ENCODE measurements at regions not wholly inside any gene's neighbourhood (a gene's known extent, or its start where the extent isn't known, plus 50 kb on each side); places are given as distances from the start of the nearest gene placed in this dataset.

DNA sequence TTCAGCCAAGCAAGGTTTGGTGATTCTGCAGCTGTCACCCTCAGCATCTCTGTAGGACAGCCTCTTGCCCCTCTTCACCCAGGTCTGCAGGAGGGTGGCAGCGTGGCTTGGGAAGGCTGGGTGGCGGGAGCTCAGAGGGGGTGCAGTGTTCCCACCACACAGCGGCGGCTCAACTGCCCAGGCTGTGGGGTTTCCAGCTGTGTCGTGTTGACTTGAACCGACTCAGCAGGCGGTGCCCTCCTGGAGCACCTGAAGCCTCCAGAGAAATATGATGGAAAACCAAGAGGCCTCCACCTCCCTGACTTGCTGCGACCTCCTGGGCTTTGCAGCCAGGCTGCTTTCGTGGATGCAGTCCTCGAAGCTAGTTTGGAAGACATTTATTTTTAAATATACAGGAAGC lies 68.0 kb upstream of the KLF6 start:
- DNase-seq: no peak

- no peak for DNase-seq
Measured at GRCh38 chr10:3852147-3852904, 67.3 kb upstream of the KLF6 start.

- no peak for DNase-seq
Measured at GRCh38 chr10:3850999-3851937, 66.3 kb upstream of the KLF6 start.

DNA sequence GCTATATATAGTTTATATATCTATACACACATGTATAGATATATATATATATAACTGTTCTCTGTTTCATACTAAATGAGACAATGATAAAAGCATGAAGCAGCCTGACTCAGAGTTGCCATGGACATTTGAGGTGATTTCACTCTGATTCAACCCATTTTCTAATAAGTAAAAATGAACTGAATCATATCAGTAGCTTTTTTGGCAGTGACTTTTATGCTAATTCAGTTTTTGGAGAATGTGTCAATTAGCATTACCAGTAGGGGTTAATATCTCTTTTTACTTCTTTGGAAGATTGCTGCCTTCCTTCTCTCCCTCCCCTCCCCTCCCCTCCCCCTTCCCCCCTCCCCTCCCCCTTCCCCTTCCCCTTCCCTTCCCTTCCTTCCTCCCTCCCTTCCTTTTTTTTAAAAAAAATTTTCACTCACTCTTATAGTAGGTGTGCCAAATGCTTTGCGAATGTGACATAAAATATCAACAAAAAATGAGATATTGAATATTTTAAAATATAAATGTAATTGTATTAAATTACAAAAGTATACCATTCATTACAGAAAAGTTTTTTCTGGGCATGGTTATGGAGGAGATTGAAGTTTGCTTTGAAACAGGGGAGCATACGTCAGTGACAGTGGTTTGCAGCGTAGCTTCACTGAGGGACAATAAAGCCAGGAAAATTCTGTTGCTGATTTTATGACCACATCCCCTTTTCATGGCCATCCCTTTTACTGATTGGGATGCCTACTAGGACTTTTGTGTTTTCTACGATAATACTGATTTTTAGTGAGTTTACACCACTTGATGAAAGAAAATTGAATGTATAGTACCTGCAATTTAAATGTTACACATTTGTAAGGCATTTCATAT lies 64.0 kb upstream of the KLF6 start:
- DNase-seq: no peak

DNA sequence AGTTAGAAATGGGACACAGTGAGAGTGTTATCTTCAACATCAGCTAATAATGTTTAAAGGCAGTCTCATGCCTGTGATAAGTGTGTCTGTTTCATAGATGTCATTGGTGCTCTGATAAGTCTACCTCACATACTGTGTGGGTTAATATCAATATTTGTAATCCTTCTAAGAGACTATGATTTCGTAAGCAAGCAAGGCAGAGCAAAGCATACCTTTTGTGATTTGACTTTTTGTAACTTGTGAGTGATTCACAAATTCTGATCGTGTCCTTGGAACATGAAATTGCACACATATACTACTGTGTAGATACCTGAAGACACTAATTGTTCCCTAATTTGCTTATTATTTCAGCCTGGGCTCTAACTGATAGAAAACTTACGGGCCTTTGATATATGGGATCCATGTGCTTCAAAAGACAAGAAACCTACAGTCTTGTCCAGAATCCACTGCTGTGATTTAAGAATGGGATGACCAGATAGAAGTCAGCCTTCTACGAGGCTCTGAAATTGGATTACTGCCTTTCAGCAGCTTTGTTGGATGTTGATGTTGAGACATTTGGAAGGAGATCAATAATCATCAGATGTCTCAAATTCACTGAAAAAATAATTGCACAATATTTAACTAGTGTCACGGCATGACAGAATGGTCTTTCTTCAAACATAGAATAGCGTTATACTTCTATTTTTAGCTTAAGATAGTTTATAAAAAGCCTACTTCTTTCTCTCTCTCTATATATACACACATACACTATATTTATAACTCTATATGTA lies 63.2 kb upstream of the KLF6 start:
- no peak for DNase-seq

DNA sequence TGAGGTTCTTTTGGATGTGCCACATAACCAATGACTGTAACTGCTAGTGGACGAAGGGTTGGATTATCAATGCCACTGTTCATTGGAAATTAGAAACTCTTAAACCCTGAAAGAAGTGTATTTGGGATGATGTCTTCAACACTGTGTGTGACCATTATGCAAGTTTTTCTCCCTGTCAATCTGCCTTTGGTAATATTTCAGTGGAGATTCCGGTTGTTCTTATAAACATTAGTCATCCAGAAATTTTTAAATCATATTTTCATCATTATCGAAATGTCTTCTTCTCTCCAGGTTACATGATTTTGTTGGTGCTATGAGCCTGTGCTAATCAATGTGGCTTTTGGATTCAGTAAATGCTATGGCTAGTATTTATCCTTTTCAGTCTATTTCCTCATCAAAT lies 61.7 kb upstream of the KLF6 start:
- no peak for DNase-seq

DNA sequence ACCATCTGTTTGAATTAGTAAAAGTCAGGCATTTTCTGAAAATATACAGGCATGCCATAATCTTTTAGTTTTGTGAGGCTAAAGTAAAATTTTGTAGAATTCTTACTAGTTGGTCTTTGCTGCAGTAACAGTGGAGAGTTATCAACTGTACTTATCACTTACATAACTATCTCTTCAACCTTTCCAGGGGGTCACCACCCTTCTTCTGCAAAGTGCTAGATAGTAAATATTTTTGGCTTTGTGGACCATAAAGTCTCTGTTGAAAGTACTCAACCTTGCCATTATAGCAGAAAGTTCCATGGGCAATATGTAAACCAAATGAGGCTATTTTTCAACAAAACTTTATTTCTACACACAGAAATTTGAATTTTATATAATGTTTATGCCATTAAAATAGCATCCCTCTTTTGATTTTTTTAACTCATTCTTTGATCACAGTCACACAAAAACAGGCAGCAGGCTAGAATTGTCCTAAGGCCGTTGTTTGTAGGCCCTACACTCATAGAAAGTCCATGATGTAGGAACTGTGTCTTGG lies 59.5 kb upstream of the KLF6 start:
- DNase-seq: no peak

- no peak for DNase-seq
Measured at GRCh38 chr10:3838460-3839437, 53.7 kb upstream of the KLF6 start.

- no peak for DNase-seq
Measured at GRCh38 chr10:3837647-3838459, 52.8 kb upstream of the KLF6 start.

- DNase-seq: no peak
Measured at GRCh38 chr10:3836222-3836820, 51.3 kb upstream of the KLF6 start.

DNA sequence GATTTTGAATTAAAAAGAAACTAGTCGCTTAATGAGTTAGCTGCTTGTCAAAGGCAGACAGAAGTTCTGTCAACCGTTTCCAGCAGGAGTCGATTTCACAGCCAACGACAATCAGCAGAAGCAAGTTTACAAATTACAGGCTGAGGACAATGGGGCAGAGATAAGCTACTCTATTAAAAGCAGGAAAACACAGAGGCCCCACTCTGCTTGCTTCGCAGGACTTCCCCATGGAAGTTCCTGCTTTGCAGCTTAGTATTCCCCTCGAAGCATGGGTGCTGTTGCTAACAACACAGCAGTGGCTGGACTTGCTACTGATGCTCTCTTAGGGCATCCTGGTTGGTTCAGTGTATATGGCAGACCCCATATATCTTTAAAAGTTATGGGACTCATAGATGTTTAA lies 50.8 kb upstream of the KLF6 start:
- DNase-seq: no peak

GRCh38 chr10:3834947-3835346 lies 49.9 kb upstream of the KLF6 start:
- DNase-seq: no peak
